DND-41 (cell line): ENCODE measurements at regions not wholly inside any gene's neighbourhood (a gene's known extent, or its start where the extent isn't known, plus 50 kb on each side); places are given as distances from the start of the nearest gene placed in this dataset.

Experiments used
- ATAC-seq: fragments of 200-7000 bp; cut with Tn5 transposase; 3 replicates; pipeline ENCODE4 v1.9.1; 2021; ENCODE audit warnings: low read depth; ENCODE audit not compliant: insufficient read depth
- DNase-seq: peaks from one replicate; pipeline ENCODE4 v3.0.0-alpha.2; 2020
- H2AFZ ChIP-seq: 2 replicates; pipeline ENCODE4 v1.6.0; 2012; ENCODE audit warnings: low read depth, low read length
- H3K27ac ChIP-seq: 2 replicates; pipeline ENCODE4 v1.5.1; 2012; ENCODE audit warnings: low read length, inconsistent platforms
- H3K27me3 ChIP-seq: fragments of 200-600 bp; sonication (generic); 2 replicates; pipeline ENCODE4 v1.6.0; 2012; ENCODE audit warnings: low read length, mild to moderate bottlenecking, inconsistent platforms; ENCODE audit not compliant: insufficient read depth, poor library complexity
- H3K36me3 ChIP-seq: 2 replicates; pipeline ENCODE4 v1.5.1; 2012; ENCODE audit warnings: low read length, inconsistent platforms; ENCODE audit not compliant: insufficient read depth
- H3K4me1 ChIP-seq: 2 replicates; pipeline ENCODE4 v1.5.1; 2012; ENCODE audit warnings: mild to moderate bottlenecking, low read length; ENCODE audit not compliant: insufficient read depth
- H3K4me2 ChIP-seq: 2 replicates; pipeline ENCODE4 v1.6.0; 2012; ENCODE audit warnings: mild to moderate bottlenecking, moderate library complexity, low read length, inconsistent platforms; ENCODE audit not compliant: insufficient read depth
- H3K4me3 ChIP-seq, 2 experiments: fragments of 200-600 bp in 1 of 2; shearing (Covaris generic) in 1 of 2; 2 replicates each; pipeline ENCODE4 v1.5.1; 2012 to 2016; ENCODE audit warnings: inconsistent platforms in 2 of 2, low read length in 2 of 2, mild to moderate bottlenecking in 2 of 2, low read depth in 1 of 2, moderate library complexity in 1 of 2
- H3K79me2 ChIP-seq: 2 replicates; pipeline ENCODE4 v1.6.0; 2012; ENCODE audit warnings: low read length, inconsistent platforms; ENCODE audit not compliant: insufficient read depth
- H3K9ac ChIP-seq: 2 replicates; pipeline ENCODE4 v1.6.0; 2012; ENCODE audit warnings: low read depth, mild to moderate bottlenecking, inconsistent platforms, low read length, moderate library complexity
- H3K9me3 ChIP-seq: 2 replicates; pipeline ENCODE4 v1.5.1; 2012; ENCODE audit warnings: low read length, moderate library complexity, mild to moderate bottlenecking, inconsistent platforms; ENCODE audit not compliant: insufficient read depth, severe bottlenecking
- H4K20me1 ChIP-seq: 2 replicates; pipeline ENCODE4 v1.6.0; 2012; ENCODE audit warnings: low read length; ENCODE audit not compliant: insufficient read depth
- EZH2 ChIP-seq: IDR thresholded peaks from 3 replicates; pipeline ENCODE4 v1.6.1; 2012; ENCODE audit warnings: borderline replicate concordance, low read depth, mild to moderate bottlenecking, moderate library complexity, low read length, inconsistent platforms; ENCODE audit not compliant: severe bottlenecking
- TF ChIP-seq, protein P1 (sequence below): IDR thresholded peaks from 2 replicates; pipeline ENCODE4 v1.5.1; 2012; ENCODE audit warnings: borderline replicate concordance, low read length, moderate library complexity, mild to moderate bottlenecking; ENCODE audit not compliant: poor library complexity, severe bottlenecking; ENCODE audit errors: extremely low read depth

DNA sequence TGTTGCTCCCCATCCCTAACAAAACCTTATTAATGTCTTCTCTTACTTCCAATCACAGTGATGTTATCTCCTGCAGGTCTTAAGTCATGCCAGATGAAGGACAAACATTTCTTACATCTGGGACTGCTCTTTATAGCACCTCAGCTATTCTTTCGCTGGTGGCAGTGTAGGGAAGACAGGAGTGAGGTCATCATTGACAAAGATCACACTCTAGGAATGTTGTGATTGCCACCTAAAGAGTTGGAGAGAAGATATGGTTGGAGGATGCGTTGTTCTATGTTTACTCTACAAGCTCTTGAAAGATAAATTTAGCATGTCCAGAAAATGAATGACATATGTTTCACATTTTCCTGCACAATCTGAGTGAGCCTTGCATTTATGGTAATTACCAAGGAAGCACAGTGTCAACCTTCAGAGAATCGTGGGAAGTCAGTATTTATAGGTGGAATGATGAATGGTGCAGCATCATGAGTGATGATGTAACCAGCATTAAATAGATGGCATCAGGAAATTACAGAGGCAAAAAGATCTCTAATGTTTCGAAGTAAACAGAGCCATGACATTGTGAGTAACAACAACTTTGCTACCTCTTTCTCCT is 188.1 kb upstream of the STEAP1 start:
- DNase-seq (no peak), ATAC-seq (no peak)
- no peak overlapping the region for H2AFZ ChIP-seq
- no peak overlapping the region for H3K9ac ChIP-seq
- H3K27me3 ChIP-seq, result no peaks in the 10 kb centered on the region
- H3K4me1 ChIP-seq, result no peaks in the 10 kb centered on the region
- TF ChIP-seq, protein P1, sequence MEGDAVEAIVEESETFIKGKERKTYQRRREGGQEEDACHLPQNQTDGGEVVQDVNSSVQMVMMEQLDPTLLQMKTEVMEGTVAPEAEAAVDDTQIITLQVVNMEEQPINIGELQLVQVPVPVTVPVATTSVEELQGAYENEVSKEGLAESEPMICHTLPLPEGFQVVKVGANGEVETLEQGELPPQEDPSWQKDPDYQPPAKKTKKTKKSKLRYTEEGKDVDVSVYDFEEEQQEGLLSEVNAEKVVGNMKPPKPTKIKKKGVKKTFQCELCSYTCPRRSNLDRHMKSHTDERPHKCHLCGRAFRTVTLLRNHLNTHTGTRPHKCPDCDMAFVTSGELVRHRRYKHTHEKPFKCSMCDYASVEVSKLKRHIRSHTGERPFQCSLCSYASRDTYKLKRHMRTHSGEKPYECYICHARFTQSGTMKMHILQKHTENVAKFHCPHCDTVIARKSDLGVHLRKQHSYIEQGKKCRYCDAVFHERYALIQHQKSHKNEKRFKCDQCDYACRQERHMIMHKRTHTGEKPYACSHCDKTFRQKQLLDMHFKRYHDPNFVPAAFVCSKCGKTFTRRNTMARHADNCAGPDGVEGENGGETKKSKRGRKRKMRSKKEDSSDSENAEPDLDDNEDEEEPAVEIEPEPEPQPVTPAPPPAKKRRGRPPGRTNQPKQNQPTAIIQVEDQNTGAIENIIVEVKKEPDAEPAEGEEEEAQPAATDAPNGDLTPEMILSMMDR, result no peak
- no peak for TF ChIP-seq EZH2
- H3K9me3 ChIP-seq, result no peaks in the 10 kb centered on the region
- no peak overlapping the region for H3K4me3 ChIP-seq
- no peak overlapping the region for H3K4me2 ChIP-seq
- H3K27ac ChIP-seq, result no peak overlapping the region
- no peaks in the 10 kb centered on the region for H4K20me1 ChIP-seq
- H3K79me2 ChIP-seq, result no peaks in the 10 kb centered on the region
- no peaks in the 10 kb centered on the region for H3K36me3 ChIP-seq

DNA sequence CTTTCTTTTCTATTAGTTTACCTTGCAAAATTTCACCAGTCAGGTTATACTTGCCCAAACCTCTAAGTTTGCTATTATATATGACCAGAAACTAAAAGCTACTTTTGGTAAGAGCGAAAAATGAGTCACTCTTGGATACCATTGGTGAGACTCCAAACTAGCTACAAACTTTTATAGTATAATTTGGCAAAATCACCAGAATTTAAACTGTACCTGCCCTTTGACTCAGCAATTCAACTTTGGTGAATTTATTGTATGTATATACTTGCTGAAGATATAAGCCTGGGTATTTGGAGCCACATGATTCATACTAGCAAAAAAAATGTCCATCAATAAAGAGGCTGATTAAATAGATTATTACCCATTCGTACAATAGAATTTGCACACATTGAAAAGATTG is 178.7 kb upstream of the STEAP1 start:
- no peak overlapping the region for H3K4me2 ChIP-seq
- H3K79me2 ChIP-seq, result no peaks in the 10 kb centered on the region
- no peaks in the 10 kb centered on the region for H4K20me1 ChIP-seq
- H3K4me3 ChIP-seq, result no peak overlapping the region
- H3K27ac ChIP-seq, result no peak overlapping the region
- DNase-seq, result no peak
- no peak for TF ChIP-seq EZH2
- TF ChIP-seq, protein P1, result no peak
- H3K4me1 ChIP-seq, result no peaks in the 10 kb centered on the region
- H2AFZ ChIP-seq, result no peak overlapping the region
- no peaks in the 10 kb centered on the region for H3K9me3 ChIP-seq
- ATAC-seq, result no peak
- no peak overlapping the region for H3K9ac ChIP-seq
- no peaks in the 10 kb centered on the region for H3K36me3 ChIP-seq
- H3K27me3 ChIP-seq, result no peaks in the 10 kb centered on the region

DNA sequence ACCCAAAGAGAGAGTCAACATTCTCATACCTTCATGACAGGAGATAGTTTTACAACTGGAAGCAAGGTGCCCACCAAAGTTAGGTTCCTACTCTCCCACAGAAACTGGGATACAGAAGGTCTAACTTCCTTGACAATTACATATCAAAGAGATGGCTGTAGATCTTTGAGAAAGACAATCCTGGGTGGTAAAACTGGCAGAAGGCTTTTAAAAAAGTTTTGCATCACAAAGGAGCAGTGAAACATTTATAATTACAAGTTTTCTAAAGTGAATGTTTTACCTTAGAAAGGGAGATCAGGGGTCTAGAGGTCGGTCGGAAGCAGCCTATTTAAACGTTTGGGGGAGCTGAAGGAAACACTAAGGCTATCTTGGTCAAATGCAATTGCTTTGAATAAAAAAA is 166.6 kb upstream of the STEAP1 start:
- Histone ChIP-seq H2AFZ (no peak overlapping the region), H3K36me3 (no peaks in the 10 kb centered on the region), H3K4me3 (no peak overlapping the region), H4K20me1 (no peaks in the 10 kb centered on the region), H3K27me3 (no peaks in the 10 kb centered on the region), H3K79me2 (no peaks in the 10 kb centered on the region), H3K9ac (no peak overlapping the region), H3K27ac (no peak overlapping the region), H3K4me2 (no peak overlapping the region), H3K4me1 (no peaks in the 10 kb centered on the region), H3K9me3 (no peaks in the 10 kb centered on the region)
- ATAC-seq, result no peak
- TF ChIP-seq, protein P1, result no peak
- no peak for TF ChIP-seq EZH2
- no peak for DNase-seq

DNA sequence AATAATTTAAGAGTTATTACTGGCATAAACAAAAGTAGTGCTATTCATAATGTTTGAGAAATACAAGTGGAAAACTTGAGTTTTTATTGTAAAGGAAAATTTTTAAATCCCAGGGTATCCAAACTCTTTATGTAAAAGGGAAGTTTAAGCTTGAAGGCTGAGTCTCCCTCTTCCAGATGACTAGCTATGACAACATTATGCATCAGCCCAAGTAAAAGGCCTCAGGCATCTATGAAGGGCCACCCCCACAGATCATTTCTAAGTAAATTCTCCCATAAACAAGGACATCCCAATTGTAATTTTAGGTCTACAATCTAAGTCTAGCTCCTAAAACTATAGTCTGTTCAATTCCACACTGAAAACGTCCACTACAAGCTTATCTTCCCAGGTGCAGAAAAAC is 166.2 kb upstream of the STEAP1 start:
- no peak for DNase-seq
- no peak overlapping the region for H3K4me2 ChIP-seq

More for the DNA sequence above, 166.2 kb upstream of the STEAP1 start:
- Histone ChIP-seq H3K36me3 (no peaks in the 10 kb centered on the region), H3K9ac (no peak overlapping the region), H3K4me3 (no peak overlapping the region), H3K9me3 (no peaks in the 10 kb centered on the region), H4K20me1 (no peaks in the 10 kb centered on the region), H3K27me3 (no peaks in the 10 kb centered on the region), H2AFZ (no peak overlapping the region), H3K79me2 (no peaks in the 10 kb centered on the region), H3K4me1 (no peaks in the 10 kb centered on the region), H3K27ac (no peak overlapping the region)
- no peak for ATAC-seq
- TF ChIP-seq EZH2, result no peak
- TF ChIP-seq, protein P1, result no peak
